Neural progenitor cell (in vitro differentiated cells): ENCODE measurements at regions not wholly inside any gene's neighbourhood (a gene's known extent, or its start where the extent isn't known, plus 50 kb on each side); places are given as distances from the start of the nearest gene placed in this dataset.

ENCODE experiments used
- CTCF ChIP-seq: fragments of 200-600 bp; sonication (generic); IDR thresholded peaks from 2 replicates; pipeline ENCODE4 v1.5.1; 2017; ENCODE audit warnings: antibody characterized with exemption, mild to moderate bottlenecking
- EZH2 ChIP-seq: fragments of 200-600 bp; sonication (generic); IDR thresholded peaks from 2 replicates; pipeline ENCODE4 v1.6.1; 2017; ENCODE audit warnings: antibody characterized with exemption, mild to moderate bottlenecking, moderate library complexity

DNA sequence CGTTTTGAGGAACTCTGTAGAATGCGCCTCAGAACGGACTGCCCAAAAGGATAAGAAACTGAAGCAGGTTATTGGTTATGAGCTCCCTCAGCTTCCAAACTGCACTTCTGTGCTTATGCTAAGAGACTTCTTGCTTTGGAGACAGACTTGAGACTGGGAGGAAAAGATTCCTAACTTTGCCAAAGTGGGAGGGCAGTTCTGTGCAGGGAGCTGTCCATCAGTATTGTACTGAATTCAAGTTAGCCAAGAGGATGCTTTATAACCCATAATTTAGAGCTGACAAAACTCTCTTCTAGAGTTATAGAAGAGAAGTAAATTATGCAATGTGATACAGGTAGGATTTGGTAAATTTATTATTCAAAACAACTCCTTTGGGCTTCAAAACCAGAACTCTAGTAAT, 519.8 kb upstream of the GBE1 start:
- TF ChIP-seq CTCF (no peak), EZH2 (no peak)
